KMS-11 (cell line): ENCODE measurements at regions not wholly inside any gene's neighbourhood (a gene's known extent, or its start where the extent isn't known, plus 50 kb on each side); places are given as distances from the start of the nearest gene placed in this dataset.

Experiments
- H2AFZ ChIP-seq: fragments of 200-600 bp; sonication (generic); 2 replicates; pipeline ENCODE4 v1.6.1; 2016; ENCODE audit warnings: antibody characterized with exemption, mixed run types, low read depth
- H3K27ac ChIP-seq: fragments of 200-600 bp; sonication (generic); 2 replicates; pipeline ENCODE4 v1.6.1; 2016; ENCODE audit warnings: mild to moderate bottlenecking, mixed run types
- H3K27me3 ChIP-seq: fragments of 200-600 bp; sonication (generic); 2 replicates; pipeline ENCODE4 v1.6.1; 2017; ENCODE audit warnings: mild to moderate bottlenecking, low read depth, mixed run types, moderate library complexity; ENCODE audit not compliant: insufficient read depth
- H3K36me3 ChIP-seq: fragments of 200-600 bp; sonication (generic); 2 replicates; pipeline ENCODE4 v1.6.1; 2017; ENCODE audit warnings: mild to moderate bottlenecking, mixed run types; ENCODE audit not compliant: insufficient read depth
- H3K4me1 ChIP-seq: fragments of 200-600 bp; sonication (generic); 2 replicates; pipeline ENCODE4 v1.6.1; 2016; ENCODE audit warnings: mild to moderate bottlenecking, low read depth, mixed run types; ENCODE audit not compliant: poor library complexity, severe bottlenecking
- H3K4me2 ChIP-seq: fragments of 200-600 bp; sonication (generic); 2 replicates; pipeline ENCODE4 v1.7.0; 2016; ENCODE audit warnings: mild to moderate bottlenecking, mixed run types
- H3K4me3 ChIP-seq: fragments of 200-600 bp; sonication (generic); IDR thresholded peaks from 2 replicates; pipeline ENCODE4 v1.6.1; 2017; ENCODE audit warnings: low read depth, low read length, mixed read lengths; ENCODE audit not compliant: insufficient read depth
- H3K79me2 ChIP-seq: fragments of 200-600 bp; sonication (generic); 2 replicates; pipeline ENCODE4 v1.6.1; 2016; ENCODE audit warnings: low read depth, mixed run types; ENCODE audit not compliant: insufficient read depth
- H3K9ac ChIP-seq: fragments of 200-600 bp; sonication (generic); 2 replicates; pipeline ENCODE4 v1.6.1; 2016; ENCODE audit warnings: mild to moderate bottlenecking, mixed run types
- H4K20me1 ChIP-seq: fragments of 200-600 bp; sonication (generic); 2 replicates; pipeline ENCODE4 v1.6.1; 2016; ENCODE audit warnings: mild to moderate bottlenecking, mixed run types; ENCODE audit not compliant: insufficient read depth
- TF ChIP-seq, protein P1 (sequence below): fragments of 200-600 bp; sonication (generic); conservative IDR thresholded peaks from 2 replicates; pipeline ENCODE4 v1.6.1; 2017; ENCODE audit warnings: low read depth, mild to moderate bottlenecking, antibody characterized with exemption, low read length, moderate library complexity, mixed read lengths

DNA sequence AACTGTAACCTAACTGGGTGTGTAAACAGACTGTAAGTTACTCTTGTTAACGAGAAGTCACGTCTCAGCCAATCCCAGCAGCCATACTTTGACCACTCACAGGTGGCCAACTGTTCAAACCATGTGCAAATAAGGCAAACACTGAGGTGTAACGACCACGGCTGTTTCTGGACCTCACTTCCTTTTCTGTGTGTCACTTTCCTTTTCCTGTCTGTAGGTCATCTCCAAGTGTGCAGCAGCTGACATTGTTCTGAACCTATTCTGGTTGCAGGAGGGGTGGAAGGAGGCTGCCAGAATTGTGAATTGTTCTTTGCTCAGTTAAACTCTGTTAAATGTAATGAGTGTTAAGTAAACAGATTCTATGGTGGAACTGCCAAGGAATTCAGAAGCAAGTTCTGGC lies 627.4 kb downstream of the KCNJ2 start:
- Histone ChIP-seq H3K4me3 (no peak overlapping the region), H3K79me2 (no peaks in the 10 kb centered on the region), H3K4me2 (no peak overlapping the region), H3K4me1 (no peaks in the 10 kb centered on the region), H3K27ac (no peak overlapping the region), H3K27me3 (no peaks in the 10 kb centered on the region), H2AFZ (no peak overlapping the region), H3K9ac (no peak overlapping the region), H4K20me1 (no peaks in the 10 kb centered on the region), H3K36me3 (no peaks in the 10 kb centered on the region)
- TF ChIP-seq, protein P1, sequence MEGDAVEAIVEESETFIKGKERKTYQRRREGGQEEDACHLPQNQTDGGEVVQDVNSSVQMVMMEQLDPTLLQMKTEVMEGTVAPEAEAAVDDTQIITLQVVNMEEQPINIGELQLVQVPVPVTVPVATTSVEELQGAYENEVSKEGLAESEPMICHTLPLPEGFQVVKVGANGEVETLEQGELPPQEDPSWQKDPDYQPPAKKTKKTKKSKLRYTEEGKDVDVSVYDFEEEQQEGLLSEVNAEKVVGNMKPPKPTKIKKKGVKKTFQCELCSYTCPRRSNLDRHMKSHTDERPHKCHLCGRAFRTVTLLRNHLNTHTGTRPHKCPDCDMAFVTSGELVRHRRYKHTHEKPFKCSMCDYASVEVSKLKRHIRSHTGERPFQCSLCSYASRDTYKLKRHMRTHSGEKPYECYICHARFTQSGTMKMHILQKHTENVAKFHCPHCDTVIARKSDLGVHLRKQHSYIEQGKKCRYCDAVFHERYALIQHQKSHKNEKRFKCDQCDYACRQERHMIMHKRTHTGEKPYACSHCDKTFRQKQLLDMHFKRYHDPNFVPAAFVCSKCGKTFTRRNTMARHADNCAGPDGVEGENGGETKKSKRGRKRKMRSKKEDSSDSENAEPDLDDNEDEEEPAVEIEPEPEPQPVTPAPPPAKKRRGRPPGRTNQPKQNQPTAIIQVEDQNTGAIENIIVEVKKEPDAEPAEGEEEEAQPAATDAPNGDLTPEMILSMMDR: no peak

DNA sequence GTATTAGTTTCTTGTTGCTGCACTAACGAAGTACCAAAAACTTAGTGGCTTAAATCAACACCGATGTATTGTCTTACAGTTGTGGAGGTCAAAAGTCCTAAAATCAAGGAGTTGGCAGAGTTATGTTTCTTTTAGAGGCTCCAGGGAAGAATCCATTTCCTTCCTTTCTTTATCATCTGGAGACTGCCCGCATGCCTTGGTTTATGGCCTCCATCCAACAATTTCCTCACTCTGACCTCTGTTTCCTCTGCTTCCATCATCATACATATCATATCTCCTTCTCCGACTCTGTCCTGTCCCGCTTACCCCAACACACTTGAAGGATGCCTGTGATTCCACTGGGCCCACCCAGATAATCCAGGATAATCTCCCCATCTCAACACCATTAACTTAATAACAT lies 627.8 kb downstream of the KCNJ2 start:
- no peak overlapping the region for H3K27ac ChIP-seq
- no peaks in the 10 kb centered on the region for H4K20me1 ChIP-seq
- H3K4me2 ChIP-seq: no peak overlapping the region
- H3K9ac ChIP-seq: no peak overlapping the region
- H3K36me3 ChIP-seq: no peaks in the 10 kb centered on the region
- TF ChIP-seq, protein P1: no peak
- no peak overlapping the region for H3K4me3 ChIP-seq
- H2AFZ ChIP-seq: no peak overlapping the region
- no peaks in the 10 kb centered on the region for H3K79me2 ChIP-seq
- no peaks in the 10 kb centered on the region for H3K4me1 ChIP-seq
- no peaks in the 10 kb centered on the region for H3K27me3 ChIP-seq

DNA sequence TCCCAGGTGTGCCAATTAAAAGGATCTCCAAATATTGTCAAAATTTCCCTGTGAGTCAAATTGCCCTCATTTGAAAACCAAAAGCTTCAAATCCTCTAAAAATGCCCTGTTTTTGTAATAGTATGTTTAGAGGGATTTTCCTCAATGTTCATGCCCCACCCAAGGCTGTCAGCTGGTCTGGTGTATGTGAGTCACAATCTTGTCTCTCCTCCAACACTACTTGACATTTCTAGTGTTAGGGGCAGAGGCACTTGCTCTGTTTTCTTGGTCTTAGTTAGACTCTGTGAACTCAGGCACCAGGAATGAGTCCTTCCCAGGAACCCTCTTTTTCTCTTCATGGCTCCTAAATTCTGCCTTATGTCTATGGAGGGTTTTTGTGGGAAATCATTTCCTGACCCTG lies 634.8 kb downstream of the KCNJ2 start:
- H3K36me3 ChIP-seq: no peaks in the 10 kb centered on the region
- no peak overlapping the region for H3K9ac ChIP-seq
- TF ChIP-seq, protein P1: no peak
- H3K4me3 ChIP-seq: no peak overlapping the region
- no peaks in the 10 kb centered on the region for H3K79me2 ChIP-seq
- no peaks in the 10 kb centered on the region for H3K4me1 ChIP-seq
- H2AFZ ChIP-seq: no peak overlapping the region
- no peak overlapping the region for H3K4me2 ChIP-seq
- no peaks in the 10 kb centered on the region for H3K27me3 ChIP-seq
- H3K27ac ChIP-seq: no peak overlapping the region
- no peaks in the 10 kb centered on the region for H4K20me1 ChIP-seq

DNA sequence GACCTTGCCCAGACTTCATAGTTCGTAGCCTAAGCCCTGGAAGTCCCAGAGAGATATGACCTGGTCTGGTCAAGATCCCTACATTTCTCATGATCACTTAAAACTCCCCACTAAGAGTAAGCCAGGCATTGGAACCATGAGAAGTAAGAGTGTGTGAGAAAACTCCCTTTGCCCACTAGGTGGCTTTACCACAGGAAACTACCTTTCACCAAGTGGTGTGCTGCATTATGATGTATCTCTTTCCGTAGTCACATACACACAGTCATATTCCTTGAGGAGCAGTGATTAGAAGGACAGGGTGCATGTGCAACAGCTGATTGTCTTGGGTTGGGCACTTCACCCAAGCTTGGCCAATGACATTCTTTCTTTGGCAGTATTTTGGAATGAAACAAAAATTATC lies 639.3 kb downstream of the KCNJ2 start:
- Histone ChIP-seq H3K4me3 (no peak overlapping the region), H4K20me1 (no peaks in the 10 kb centered on the region), H3K79me2 (no peaks in the 10 kb centered on the region), H3K9ac (no peak overlapping the region), H3K27ac (no peak overlapping the region), H3K4me2 (no peak overlapping the region), H2AFZ (no peak overlapping the region), H3K4me1 (no peaks in the 10 kb centered on the region), H3K36me3 (no peaks in the 10 kb centered on the region), H3K27me3 (no peaks in the 10 kb centered on the region)
- TF ChIP-seq, protein P1: peak; percentile 63

DNA sequence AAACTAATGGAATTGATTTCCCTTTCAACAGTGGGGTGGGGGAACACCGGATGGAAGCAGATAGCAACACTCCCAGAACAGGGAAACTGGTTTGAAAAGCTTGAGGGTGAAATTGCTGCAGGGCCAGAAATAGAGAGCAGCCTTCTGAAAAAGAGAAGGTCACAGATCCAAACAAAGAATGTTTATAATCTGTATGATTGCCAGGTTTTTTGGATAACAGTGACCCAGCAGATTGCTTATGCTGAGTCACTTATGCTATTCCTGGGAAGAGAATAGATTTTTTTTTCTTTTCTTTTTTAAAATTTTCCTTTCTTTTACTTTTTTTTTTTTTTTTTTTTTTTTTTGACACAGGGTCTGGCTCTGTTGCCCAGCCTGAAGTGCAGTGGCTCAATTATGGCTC lies 641.3 kb downstream of the KCNJ2 start:
- no peaks in the 10 kb centered on the region for H3K27me3 ChIP-seq
- no peaks in the 10 kb centered on the region for H3K4me1 ChIP-seq
- H4K20me1 ChIP-seq: no peaks in the 10 kb centered on the region
- TF ChIP-seq, protein P1: no peak
- no peak overlapping the region for H3K4me3 ChIP-seq
- no peaks in the 10 kb centered on the region for H3K79me2 ChIP-seq
- no peaks in the 10 kb centered on the region for H3K36me3 ChIP-seq
- no peak overlapping the region for H3K9ac ChIP-seq
- no peak overlapping the region for H3K4me2 ChIP-seq
- no peak overlapping the region for H3K27ac ChIP-seq
- H2AFZ ChIP-seq: no peak overlapping the region
